ENCODE measurements at regions not wholly inside any gene's neighbourhood (a gene's known extent, or its start where the extent isn't known, plus 50 kb on each side); places are given as distances from the start of the nearest gene placed in this dataset.

DNA sequence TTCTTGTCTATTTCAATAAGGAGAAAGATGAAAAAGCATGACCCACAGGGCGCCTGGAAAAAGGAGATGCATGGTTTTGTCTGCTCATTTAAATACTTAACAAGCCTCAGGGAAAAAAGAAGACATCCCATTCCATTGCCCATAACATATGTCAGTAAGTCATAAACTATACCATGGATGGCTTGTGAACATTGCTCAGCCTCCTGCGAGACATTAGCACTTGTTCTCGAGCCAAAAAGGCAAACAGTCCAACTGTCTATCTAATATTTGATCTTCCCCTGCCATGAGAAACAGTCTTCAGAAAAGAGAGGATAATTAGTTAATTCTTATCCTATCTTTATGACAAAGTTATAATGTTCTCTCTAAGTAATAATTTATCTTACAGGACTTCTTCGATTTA, 527.4 kb downstream of the HACE1 start:
- TF ChIP-seq, protein P1, sequence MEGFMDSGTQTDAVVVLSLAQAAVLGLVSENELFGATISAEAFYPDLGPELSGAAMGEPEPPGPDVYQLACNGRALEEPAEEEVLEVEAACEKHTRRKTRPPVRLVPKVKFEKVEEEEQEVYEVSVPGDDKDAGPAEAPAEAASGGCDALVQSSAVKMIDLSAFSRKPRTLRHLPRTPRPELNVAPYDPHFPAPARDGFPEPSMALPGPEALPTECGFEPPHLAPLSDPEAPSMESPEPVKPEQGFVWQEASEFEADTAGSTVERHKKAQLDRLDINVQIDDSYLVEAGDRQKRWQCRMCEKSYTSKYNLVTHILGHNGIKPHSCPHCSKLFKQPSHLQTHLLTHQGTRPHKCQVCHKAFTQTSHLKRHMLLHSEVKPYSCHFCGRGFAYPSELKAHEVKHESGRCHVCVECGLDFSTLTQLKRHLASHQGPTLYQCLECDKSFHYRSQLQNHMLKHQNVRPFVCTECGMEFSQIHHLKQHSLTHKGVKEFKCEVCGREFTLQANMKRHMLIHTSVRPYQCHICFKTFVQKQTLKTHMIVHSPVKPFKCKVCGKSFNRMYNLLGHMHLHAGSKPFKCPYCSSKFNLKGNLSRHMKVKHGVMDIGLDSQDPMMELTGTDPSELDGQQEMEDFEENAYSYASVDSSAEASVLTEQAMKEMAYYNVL (CRISPR knock-in tag; IDR thresholded peaks at IDR 0.05; ENCODE audit: borderline replicate concordance) = no peak
- TF ChIP-seq POLR2AphosphoS5 (IDR thresholded peaks at IDR 0.05; ENCODE audit: low read depth, low read length) (no peak), POLR2A (IDR thresholded peaks at IDR 0.05; ENCODE audit: insufficient read depth in 1 of 2, low read depth in 2 of 2, low read length in 2 of 2) (no peak), NFYB (CRISPR knock-in tag; IDR thresholded peaks at IDR 0.05) (no peak), CREB1 (IDR thresholded peaks at IDR 0.05) (no peak), CREB1 (CRISPR knock-in tag; IDR thresholded peaks at IDR 0.05) (no peak), KDM3A (CRISPR knock-in tag; IDR thresholded peaks at IDR 0.05; ENCODE audit: low read depth) (no peak), EP300 (IDR thresholded peaks at IDR 0.05; ENCODE audit: low read depth in 2 of 2, low read length in 2 of 2) (no peak), EP300 (CRISPR knock-in tag; IDR thresholded peaks at IDR 0.05; ENCODE audit: borderline replicate concordance) (no peak)
- TF ChIP-seq, protein P2, sequence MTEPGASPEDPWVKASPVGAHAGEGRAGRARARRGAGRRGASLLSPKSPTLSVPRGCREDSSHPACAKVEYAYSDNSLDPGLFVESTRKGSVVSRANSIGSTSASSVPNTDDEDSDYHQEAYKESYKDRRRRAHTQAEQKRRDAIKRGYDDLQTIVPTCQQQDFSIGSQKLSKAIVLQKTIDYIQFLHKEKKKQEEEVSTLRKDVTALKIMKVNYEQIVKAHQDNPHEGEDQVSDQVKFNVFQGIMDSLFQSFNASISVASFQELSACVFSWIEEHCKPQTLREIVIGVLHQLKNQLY (CRISPR knock-in tag; IDR thresholded peaks at IDR 0.05) = no peak
- TF ChIP-seq, protein P3, sequence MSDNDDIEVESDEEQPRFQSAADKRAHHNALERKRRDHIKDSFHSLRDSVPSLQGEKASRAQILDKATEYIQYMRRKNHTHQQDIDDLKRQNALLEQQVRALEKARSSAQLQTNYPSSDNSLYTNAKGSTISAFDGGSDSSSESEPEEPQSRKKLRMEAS (IDR thresholded peaks at IDR 0.05) = no peak
- TF ChIP-seq, protein P4, sequence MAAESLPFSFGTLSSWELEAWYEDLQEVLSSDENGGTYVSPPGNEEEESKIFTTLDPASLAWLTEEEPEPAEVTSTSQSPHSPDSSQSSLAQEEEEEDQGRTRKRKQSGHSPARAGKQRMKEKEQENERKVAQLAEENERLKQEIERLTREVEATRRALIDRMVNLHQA (CRISPR knock-in tag; IDR thresholded peaks at IDR 0.05) = no peak

Data from HepG2 (cell line).